Epithelial cell of proximal tubule (primary cell): ENCODE measurements at regions not wholly inside any gene's neighbourhood (a gene's known extent, or its start where the extent isn't known, plus 50 kb on each side); places are given as distances from the start of the nearest gene placed in this dataset.
A peak's percentile ranks its signal among the peaks of the same experiment; 100 is the strongest.
"Not testable (repeated sequence)": the region's sequence is repeated elsewhere in the genome, so short reads cannot be mapped to it uniquely, and the experiment has no call there.

Source experiments
- DNase-seq: peaks from one replicate; pipeline ENCODE4 v3.0.0-alpha.2; 2011; ENCODE audit warnings: low read depth
- H3K4me3 ChIP-seq: 2 replicates; pipeline ENCODE4 v1.5.1; 2011; ENCODE audit warnings: low read depth, mild to moderate bottlenecking, low read length
- TF ChIP-seq, protein P1 (sequence below): conservative IDR thresholded peaks from 2 replicates; pipeline ENCODE4 v1.5.1; 2012; ENCODE audit warnings: low read depth, mild to moderate bottlenecking, low read length

DNA sequence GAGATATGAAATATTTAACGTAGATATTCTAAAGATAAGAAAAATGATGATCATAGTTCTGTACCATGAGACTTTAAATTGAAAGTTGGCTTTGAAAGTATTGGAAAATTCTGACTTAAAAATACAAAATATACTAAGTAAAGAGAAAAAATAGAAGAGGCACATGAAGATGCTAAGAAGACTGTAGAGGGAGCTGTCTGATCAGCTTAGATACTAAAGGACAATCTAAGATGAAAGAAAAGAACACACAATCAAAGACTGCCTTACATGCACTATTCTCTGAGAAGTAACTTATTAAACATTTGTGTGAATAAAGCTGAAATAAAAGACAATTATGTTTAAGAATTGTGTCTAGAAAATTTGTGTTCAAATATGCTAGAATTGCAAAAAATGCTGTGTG lies 55.1 kb downstream of the RBMXL2 start:
- TF ChIP-seq, protein P1, sequence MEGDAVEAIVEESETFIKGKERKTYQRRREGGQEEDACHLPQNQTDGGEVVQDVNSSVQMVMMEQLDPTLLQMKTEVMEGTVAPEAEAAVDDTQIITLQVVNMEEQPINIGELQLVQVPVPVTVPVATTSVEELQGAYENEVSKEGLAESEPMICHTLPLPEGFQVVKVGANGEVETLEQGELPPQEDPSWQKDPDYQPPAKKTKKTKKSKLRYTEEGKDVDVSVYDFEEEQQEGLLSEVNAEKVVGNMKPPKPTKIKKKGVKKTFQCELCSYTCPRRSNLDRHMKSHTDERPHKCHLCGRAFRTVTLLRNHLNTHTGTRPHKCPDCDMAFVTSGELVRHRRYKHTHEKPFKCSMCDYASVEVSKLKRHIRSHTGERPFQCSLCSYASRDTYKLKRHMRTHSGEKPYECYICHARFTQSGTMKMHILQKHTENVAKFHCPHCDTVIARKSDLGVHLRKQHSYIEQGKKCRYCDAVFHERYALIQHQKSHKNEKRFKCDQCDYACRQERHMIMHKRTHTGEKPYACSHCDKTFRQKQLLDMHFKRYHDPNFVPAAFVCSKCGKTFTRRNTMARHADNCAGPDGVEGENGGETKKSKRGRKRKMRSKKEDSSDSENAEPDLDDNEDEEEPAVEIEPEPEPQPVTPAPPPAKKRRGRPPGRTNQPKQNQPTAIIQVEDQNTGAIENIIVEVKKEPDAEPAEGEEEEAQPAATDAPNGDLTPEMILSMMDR, result peak; percentile 56
- DNase-seq, result no peak
- H3K4me3 ChIP-seq, result no peak overlapping the region

GRCh38 chr11:7150104-7150503 lies 61.3 kb downstream of the RBMXL2 start:
- not testable (repeated sequence) for H3K4me3 ChIP-seq, DNase-seq

DNA sequence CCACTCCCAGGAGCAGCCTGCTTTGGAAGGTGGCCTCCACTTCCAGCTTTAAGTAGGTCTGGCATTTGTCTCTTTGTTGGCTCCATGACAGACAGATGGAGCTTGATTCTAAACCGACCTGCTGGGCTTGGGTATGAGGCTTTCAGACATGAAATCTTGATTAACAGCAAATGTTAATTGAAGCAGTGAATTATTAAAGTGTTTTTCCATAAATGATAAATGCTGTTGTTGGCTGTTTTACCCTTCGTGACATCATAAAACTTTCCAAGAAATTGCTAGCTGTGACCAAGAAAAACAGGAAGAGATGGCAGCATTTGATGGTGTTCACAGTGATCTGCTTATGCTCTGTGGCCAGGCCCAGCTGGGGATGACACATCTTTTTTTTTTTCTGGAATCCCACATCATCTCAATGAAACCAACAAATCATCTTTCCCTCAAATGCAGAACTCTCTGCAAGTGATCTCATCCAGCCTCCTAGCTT lies 66.1 kb downstream of the RBMXL2 start:
- no peak for DNase-seq
- TF ChIP-seq, protein P1, result no peak
- H3K4me3 ChIP-seq, result no peak overlapping the region

DNA sequence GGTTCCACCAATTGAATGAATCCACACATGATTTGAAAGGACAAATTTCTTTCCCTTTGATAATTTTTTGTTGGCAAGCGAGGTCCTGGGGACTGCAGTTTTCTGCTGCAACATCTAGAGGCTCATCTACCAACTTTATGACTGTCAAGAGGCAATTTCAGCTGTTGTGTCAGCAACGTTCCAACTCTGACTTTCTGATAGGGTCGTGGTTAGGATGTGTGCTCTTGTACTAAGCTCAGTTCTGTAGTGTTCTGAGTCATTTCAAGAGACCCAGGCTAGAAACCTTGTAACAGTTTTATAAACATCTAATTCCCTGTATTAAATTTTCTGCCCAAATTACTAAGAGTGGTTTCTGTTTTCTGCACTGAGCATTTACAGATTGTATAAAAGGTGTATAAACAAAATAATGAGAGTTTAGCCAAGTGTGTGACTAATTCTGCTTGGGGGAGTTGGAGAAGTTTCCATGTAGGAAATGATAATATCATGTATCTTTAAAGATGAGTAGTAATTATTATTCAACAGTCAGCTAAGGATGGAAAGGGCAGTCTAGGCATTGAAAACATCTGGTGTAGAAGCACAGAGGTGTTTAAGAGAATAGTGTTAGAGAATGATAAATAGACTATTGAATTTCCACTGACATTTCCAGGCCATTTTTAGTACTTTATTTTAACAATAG lies 72.2 kb downstream of the RBMXL2 start:
- DNase-seq, result no peak
- H3K4me3 ChIP-seq, result no peak overlapping the region
- TF ChIP-seq, protein P1, result no peak

- TF ChIP-seq, protein P1, result no peak
- no peak for DNase-seq
- H3K4me3 ChIP-seq, result no peak overlapping the region
These were observed 77.1 kb downstream of the RBMXL2 start for GRCh38 chr11:7165911-7166310.

GRCh38 chr11:7167976-7168740 lies 79.4 kb downstream of the RBMXL2 start:
- TF ChIP-seq, protein P1, result no peak
- H3K4me3 ChIP-seq, result no peak overlapping the region
- DNase-seq, result no peak

DNA sequence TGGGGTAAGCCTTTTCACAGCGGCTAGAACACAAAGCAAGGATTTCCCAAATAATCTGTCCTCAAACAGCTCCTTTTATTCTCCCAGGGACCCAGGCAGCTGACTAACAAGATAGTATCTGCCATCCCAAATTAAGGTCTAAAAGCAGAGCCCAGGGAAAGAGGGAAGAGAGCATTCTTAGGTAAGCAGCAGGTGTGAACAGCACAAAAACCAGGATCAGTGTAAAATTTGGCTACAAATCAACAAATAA lies 79.9 kb downstream of the RBMXL2 start:
- no peak overlapping the region for H3K4me3 ChIP-seq
- TF ChIP-seq, protein P1, result no peak

More for the DNA sequence above, 79.9 kb downstream of the RBMXL2 start:
- no peak for DNase-seq
